Large intestine (tissue), 3 donors: ENCODE measurements at regions not wholly inside any gene's neighbourhood (a gene's known extent, or its start where the extent isn't known, plus 50 kb on each side); places are given as distances from the start of the nearest gene placed in this dataset.

Experiments used
- DNase-seq, 2 donors: peaks; one replicate each; pipeline versions ENCODE4 v3.0.0 to v3.0.0-alpha.2; 2013
- H3K27ac ChIP-seq: one replicate; pipeline ENCODE4 v1.5.1; 2013; ENCODE audit warnings: low read length
- H3K27me3 ChIP-seq: 2 replicates; pipeline ENCODE4 v1.6.1; 2013; ENCODE audit warnings: low read length; ENCODE audit not compliant: control insufficient read depth, insufficient read depth
- H3K36me3 ChIP-seq: 2 replicates; pipeline ENCODE4 v1.6.1; 2013; ENCODE audit warnings: low read length; ENCODE audit not compliant: control insufficient read depth, insufficient read depth
- H3K4me1 ChIP-seq: one replicate; pipeline ENCODE4 v1.6.1; 2013; ENCODE audit warnings: low read length; ENCODE audit not compliant: control insufficient read depth, insufficient read depth
- H3K4me3 ChIP-seq: one replicate; pipeline ENCODE4 v1.5.1; 2013; ENCODE audit warnings: low read length
- H3K9me3 ChIP-seq: one replicate; pipeline ENCODE4 v1.6.1; 2013; ENCODE audit warnings: mild to moderate bottlenecking, low read depth, low read length, moderate library complexity; ENCODE audit not compliant: control insufficient read depth
- WGBS: methylation state at CpG from one replicate; pipeline ENCODE4 v1.1.5; 2013; ENCODE audit warnings: low lambda C conversion rate; ENCODE audit not compliant: insufficient coverage; 5-methylcytosine and 5-hydroxymethylcytosine counted together

GRCh38 chr1:232521660-232522059 is 108.3 kb downstream of the SIPA1L2 start:
- Histone ChIP-seq H3K27me3 (no peaks in the 10 kb centered on the region), H3K4me1 (no peaks in the 10 kb centered on the region), H3K9me3 (no peaks in the 10 kb centered on the region), H3K36me3 (no peaks in the 10 kb centered on the region), H3K27ac (no peak overlapping the region), H3K4me3 (no peak overlapping the region)
- DNase-seq: no peak
- no CpG with 5 or more reads among the region's 1 CpG for WGBS

DNA sequence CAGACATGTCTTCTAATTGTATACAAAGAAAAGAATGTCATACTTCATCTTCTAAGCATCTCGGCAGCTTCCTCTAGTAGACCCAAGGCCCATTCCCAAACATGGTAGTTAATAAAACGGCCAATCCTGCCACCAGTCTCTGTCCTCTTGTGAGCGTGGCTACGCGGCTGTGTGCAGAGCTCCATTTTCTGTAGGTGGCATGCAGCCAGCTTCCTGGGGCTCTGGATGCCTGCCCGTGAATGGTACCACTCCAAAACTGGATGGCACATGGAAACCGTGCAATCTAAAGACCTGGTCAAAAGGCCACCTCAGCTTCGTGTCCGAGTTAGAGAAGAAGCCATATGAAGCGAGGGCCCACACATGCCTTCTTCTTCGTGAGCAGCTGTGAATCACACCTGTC is 110.7 kb downstream of the SIPA1L2 start:
- H3K9me3 ChIP-seq: no peaks in the 10 kb centered on the region
- no CpG with 5 or more reads among the region's 11 CpGs for WGBS

GRCh38 chr1:232518349-232518748 is 111.6 kb downstream of the SIPA1L2 start:
- H3K36me3 ChIP-seq: peaks cover 15% of the 10 kb centered on the region
- no peak for DNase-seq
- no peaks in the 10 kb centered on the region for H3K9me3 ChIP-seq
- H3K27ac ChIP-seq: no peak overlapping the region
- H3K4me3 ChIP-seq: no peak overlapping the region
- WGBS: 100% methylated on average over 1 of the region's 5 CpGs
- no peaks in the 10 kb centered on the region for H3K27me3 ChIP-seq
- no peaks in the 10 kb centered on the region for H3K4me1 ChIP-seq

More for the DNA sequence above, 110.7 kb downstream of the SIPA1L2 start:
- no peak for DNase-seq
- H3K27ac ChIP-seq: no peak overlapping the region
- no peaks in the 10 kb centered on the region for H3K4me1 ChIP-seq
- H3K4me3 ChIP-seq: no peak overlapping the region
- H3K36me3 ChIP-seq: peaks cover 8% of the 10 kb centered on the region
- H3K27me3 ChIP-seq: no peaks in the 10 kb centered on the region

- H3K4me3 ChIP-seq: no peak overlapping the region
- DNase-seq: no peak
- no peaks in the 10 kb centered on the region for H3K27me3 ChIP-seq
- H3K27ac ChIP-seq: no peak overlapping the region
- H3K36me3 ChIP-seq: peaks cover 15% of the 10 kb centered on the region
- no peaks in the 10 kb centered on the region for H3K9me3 ChIP-seq
- 100% methylated on average over 1 of the region's 4 CpGs for WGBS
- H3K4me1 ChIP-seq: no peaks in the 10 kb centered on the region
Observed at GRCh38 chr1:232517204-232517603, 112.7 kb downstream of the SIPA1L2 start.

DNA sequence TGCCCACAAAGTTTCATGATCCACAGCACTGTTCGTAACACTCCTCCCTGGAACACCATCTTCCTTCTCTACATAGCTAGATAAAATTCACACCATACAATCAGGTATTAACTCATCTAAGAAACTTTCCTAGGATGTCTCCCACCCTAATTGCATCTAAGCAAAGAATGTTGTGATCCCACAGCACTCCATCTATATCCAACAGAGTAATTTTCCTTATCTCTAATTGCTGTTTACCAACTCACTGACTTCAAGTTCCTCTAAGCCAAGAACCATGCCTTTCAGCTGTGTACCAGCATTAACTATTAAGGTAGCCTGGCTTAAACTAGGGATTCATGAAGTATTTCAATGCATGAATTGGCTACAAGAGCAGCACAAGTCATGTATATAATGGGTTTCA is 114.2 kb downstream of the SIPA1L2 start:
- no CpG with 5 or more reads among the region's 1 CpG for WGBS
- DNase-seq: no peak
- H3K4me1 ChIP-seq: no peaks in the 10 kb centered on the region
- H3K27ac ChIP-seq: no peak overlapping the region
- no peaks in the 10 kb centered on the region for H3K9me3 ChIP-seq
- H3K4me3 ChIP-seq: no peak overlapping the region
- H3K27me3 ChIP-seq: no peaks in the 10 kb centered on the region
- H3K36me3 ChIP-seq: peaks cover 15% of the 10 kb centered on the region

DNA sequence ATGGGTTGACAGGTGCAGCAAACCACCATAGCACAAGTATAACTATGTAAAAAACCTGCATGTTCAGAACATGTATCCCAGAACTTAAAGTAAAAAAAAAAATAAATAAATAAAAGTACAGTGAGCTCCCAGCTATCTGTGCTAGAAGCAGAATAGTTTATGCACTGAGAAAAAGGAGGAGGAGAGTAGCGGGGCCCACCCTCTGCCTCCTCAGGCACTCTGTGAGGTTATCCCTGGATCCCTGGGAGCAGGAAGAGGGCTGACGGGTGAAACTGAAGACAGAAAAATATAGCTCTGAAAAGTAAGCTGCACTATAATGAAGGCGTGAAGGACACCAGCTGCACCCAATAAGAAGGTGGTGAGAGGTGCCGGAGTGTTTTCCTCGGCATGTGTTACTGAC is 117.2 kb downstream of the SIPA1L2 start:
- Histone ChIP-seq H3K4me3 (no peak overlapping the region), H3K27ac (no peak overlapping the region)
- no CpG with 5 or more reads among the region's 5 CpGs for WGBS

DNA sequence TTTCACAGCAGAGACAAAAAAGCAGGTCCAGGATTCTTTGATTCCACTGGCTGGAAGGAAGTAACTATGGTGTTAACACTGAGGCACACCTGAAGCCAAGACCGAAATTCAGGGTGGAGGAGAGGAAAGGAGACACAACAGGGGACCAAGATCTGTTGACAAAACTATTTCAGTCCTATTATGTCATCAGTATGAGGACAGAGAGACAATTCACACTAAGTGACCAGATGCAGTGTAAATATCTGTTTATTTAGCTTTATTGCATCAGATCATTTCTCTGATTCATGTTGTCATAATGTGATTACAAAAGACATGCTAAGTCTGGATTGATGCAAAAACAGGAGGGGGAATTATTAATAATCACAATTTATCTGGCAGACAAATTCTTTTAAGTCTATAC is 118.8 kb downstream of the SIPA1L2 start:
- no peak overlapping the region for H3K4me3 ChIP-seq
- no CpG with 5 or more reads among the region's 1 CpG for WGBS
- no peak overlapping the region for H3K27ac ChIP-seq
- no peak for DNase-seq
- no peaks in the 10 kb centered on the region for H3K27me3 ChIP-seq
- no peaks in the 10 kb centered on the region for H3K9me3 ChIP-seq
- peaks cover 15% of the 10 kb centered on the region for H3K36me3 ChIP-seq
- H3K4me1 ChIP-seq: no peaks in the 10 kb centered on the region

More for the DNA sequence above, 117.2 kb downstream of the SIPA1L2 start:
- peaks cover 15% of the 10 kb centered on the region for H3K36me3 ChIP-seq
- no peaks in the 10 kb centered on the region for H3K9me3 ChIP-seq
- no peaks in the 10 kb centered on the region for H3K27me3 ChIP-seq
- H3K4me1 ChIP-seq: no peaks in the 10 kb centered on the region
- DNase-seq: no peak

GRCh38 chr1:232510367-232511110 is 119.4 kb downstream of the SIPA1L2 start:
- no peak for DNase-seq
- Histone ChIP-seq H3K4me1 (no peaks in the 10 kb centered on the region), H3K27ac (no peak overlapping the region), H3K9me3 (no peaks in the 10 kb centered on the region), H3K27me3 (no peaks in the 10 kb centered on the region), H3K36me3 (peaks cover 15% of the 10 kb centered on the region), H3K4me3 (no peak overlapping the region)
- no CpG with 5 or more reads among the region's 6 CpGs for WGBS

- DNase-seq: peak in 1 of 2 donors; percentile 8
- Histone ChIP-seq H3K9me3 (no peaks in the 10 kb centered on the region), H3K4me3 (no peak overlapping the region), H3K27me3 (no peaks in the 10 kb centered on the region), H3K36me3 (peaks cover 11% of the 10 kb centered on the region), H3K4me1 (no peaks in the 10 kb centered on the region), H3K27ac (no peak overlapping the region)
- no CpG with 5 or more reads among the region's 7 CpGs for WGBS
Observed at GRCh38 chr1:232509570-232509969, 120.4 kb downstream of the SIPA1L2 start.

- no peaks in the 10 kb centered on the region for H3K4me1 ChIP-seq
- no peaks in the 10 kb centered on the region for H3K36me3 ChIP-seq
- no peaks in the 10 kb centered on the region for H3K9me3 ChIP-seq
- H3K27me3 ChIP-seq: no peaks in the 10 kb centered on the region
- no peak for DNase-seq
- WGBS: 100% methylated on average over 1 of the region's 9 CpGs
- H3K4me3 ChIP-seq: no peak overlapping the region
- H3K27ac ChIP-seq: no peak overlapping the region
Observed at GRCh38 chr1:232508130-232508701, 121.7 kb downstream of the SIPA1L2 start.

- no peaks in the 10 kb centered on the region for H3K27me3 ChIP-seq
- H3K4me3 ChIP-seq: no peak overlapping the region
- 88% methylated on average over 1 of the region's 2 CpGs for WGBS
- no peaks in the 10 kb centered on the region for H3K36me3 ChIP-seq
- no peaks in the 10 kb centered on the region for H3K4me1 ChIP-seq
- no peak overlapping the region for H3K27ac ChIP-seq
- DNase-seq: no peak
- H3K9me3 ChIP-seq: no peaks in the 10 kb centered on the region
Observed at GRCh38 chr1:232507571-232507970, 122.4 kb downstream of the SIPA1L2 start.
